ENCODE measurements at regions not wholly inside any gene's neighbourhood (a gene's known extent, or its start where the extent isn't known, plus 50 kb on each side); places are given as distances from the start of the nearest gene placed in this dataset.

DNA sequence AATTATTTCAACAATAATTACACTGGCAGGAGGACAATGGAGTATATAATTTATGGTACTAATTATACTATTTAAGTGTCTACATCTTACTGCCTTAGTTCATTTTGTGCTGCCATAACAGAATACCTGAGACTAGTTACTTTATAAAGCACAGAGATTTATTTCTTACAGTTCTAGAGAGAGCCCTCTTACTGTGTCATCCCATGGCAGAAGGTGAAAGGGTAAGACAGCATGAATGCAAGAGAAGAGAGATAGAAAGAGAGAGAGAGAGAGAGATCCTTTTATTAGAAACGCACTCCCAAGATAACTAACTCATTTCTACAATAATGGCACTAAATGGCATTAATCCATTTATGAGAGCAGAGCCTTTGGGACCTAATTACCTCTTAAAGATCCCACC, 314.7 kb downstream of the EPM2A start:
- TF ChIP-seq, protein P1, sequence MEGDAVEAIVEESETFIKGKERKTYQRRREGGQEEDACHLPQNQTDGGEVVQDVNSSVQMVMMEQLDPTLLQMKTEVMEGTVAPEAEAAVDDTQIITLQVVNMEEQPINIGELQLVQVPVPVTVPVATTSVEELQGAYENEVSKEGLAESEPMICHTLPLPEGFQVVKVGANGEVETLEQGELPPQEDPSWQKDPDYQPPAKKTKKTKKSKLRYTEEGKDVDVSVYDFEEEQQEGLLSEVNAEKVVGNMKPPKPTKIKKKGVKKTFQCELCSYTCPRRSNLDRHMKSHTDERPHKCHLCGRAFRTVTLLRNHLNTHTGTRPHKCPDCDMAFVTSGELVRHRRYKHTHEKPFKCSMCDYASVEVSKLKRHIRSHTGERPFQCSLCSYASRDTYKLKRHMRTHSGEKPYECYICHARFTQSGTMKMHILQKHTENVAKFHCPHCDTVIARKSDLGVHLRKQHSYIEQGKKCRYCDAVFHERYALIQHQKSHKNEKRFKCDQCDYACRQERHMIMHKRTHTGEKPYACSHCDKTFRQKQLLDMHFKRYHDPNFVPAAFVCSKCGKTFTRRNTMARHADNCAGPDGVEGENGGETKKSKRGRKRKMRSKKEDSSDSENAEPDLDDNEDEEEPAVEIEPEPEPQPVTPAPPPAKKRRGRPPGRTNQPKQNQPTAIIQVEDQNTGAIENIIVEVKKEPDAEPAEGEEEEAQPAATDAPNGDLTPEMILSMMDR (IDR thresholded peaks at IDR 0.05; ENCODE audit: extremely low read depth, low read depth, low read length): no peak
- no peak overlapping the region for H3K4me3 ChIP-seq (ENCODE audit: insufficient read depth, low read length)
- H3K9me3 ChIP-seq (ENCODE audit: low read depth, low read length): no peaks in the 10 kb centered on the region
- no peaks in the 10 kb centered on the region for H4K20me1 ChIP-seq (ENCODE audit: insufficient read depth, low read length)
- H3K36me3 ChIP-seq (ENCODE audit: insufficient read depth, low read length): no peaks in the 10 kb centered on the region
- DNase-seq (ENCODE audit: insufficient read length, low spot score, missing footprints): no peak
- no peaks in the 10 kb centered on the region for H3K27me3 ChIP-seq (ENCODE audit: insufficient read depth, low read length)
- no peak overlapping the region for H2AFZ ChIP-seq (ENCODE audit: low read length)
- H3K27ac ChIP-seq (ENCODE audit: low read depth, low read length): no peak overlapping the region
- no peaks in the 10 kb centered on the region for H3K79me2 ChIP-seq (ENCODE audit: insufficient read depth, low read length)
- H3K4me2 ChIP-seq (ENCODE audit: insufficient read depth, low read length): no peak overlapping the region
- H3K4me1 ChIP-seq (ENCODE audit: insufficient read depth, low read length): no peaks in the 10 kb centered on the region

DNA sequence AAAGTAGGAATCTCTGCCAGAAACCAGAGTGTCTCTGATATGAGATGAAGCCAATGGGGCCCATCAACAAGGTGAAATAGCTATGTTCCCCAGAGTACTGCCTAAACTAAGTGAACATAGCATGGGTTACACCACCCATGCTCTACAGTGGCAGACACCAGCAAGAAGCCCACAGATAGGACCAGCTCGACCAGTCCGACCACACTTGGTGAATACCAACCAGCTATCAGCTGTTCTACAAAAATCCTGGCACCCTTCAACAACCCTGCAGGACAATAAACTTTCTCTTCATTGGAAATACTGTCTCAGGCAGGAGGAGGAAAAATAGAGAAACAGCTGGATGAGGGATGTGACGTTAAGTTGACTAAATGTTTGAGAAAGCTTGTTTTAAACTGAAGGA, 311.4 kb downstream of the EPM2A start:
- Histone ChIP-seq H3K4me1 (ENCODE audit: insufficient read depth, low read length) (no peaks in the 10 kb centered on the region), H3K9me3 (ENCODE audit: low read depth, low read length) (no peaks in the 10 kb centered on the region), H3K4me2 (ENCODE audit: insufficient read depth, low read length) (no peak overlapping the region), H3K27me3 (ENCODE audit: insufficient read depth, low read length) (no peaks in the 10 kb centered on the region), H3K36me3 (ENCODE audit: insufficient read depth, low read length) (no peaks in the 10 kb centered on the region), H4K20me1 (ENCODE audit: insufficient read depth, low read length) (no peaks in the 10 kb centered on the region), H3K79me2 (ENCODE audit: insufficient read depth, low read length) (no peaks in the 10 kb centered on the region), H2AFZ (ENCODE audit: low read length) (no peak overlapping the region), H3K4me3 (ENCODE audit: insufficient read depth, low read length) (no peak overlapping the region), H3K27ac (ENCODE audit: low read depth, low read length) (no peak overlapping the region)
- TF ChIP-seq, protein P1 (IDR thresholded peaks at IDR 0.05; ENCODE audit: extremely low read depth, low read depth, low read length): no peak
- DNase-seq (ENCODE audit: insufficient read length, low spot score, missing footprints): no peak

DNA sequence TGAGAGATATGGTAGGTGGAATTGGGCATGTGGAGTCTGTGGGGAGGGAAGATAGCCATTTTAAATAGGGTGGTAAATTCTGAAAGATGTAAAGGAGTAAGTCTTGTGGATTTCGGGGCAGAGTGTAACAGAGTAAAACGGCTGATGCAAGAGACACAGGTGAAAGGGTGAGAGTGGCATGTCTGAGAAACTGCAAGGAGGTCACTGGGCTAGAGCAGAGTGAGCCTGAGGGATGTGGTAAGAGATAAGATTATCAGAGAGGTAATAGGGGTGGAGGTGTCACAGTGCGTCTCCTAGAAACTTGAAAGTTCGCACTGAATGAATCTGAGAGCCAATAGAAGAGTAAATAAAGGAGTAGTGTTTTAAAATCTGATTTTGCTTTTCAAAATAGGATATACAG, 308.1 kb downstream of the EPM2A start:
- H3K9me3 ChIP-seq (ENCODE audit: low read depth, low read length): no peaks in the 10 kb centered on the region
- DNase-seq (ENCODE audit: insufficient read length, low spot score, missing footprints): no peak
- TF ChIP-seq, protein P1 (IDR thresholded peaks at IDR 0.05; ENCODE audit: extremely low read depth, low read depth, low read length): no peak
- H3K36me3 ChIP-seq (ENCODE audit: insufficient read depth, low read length): no peaks in the 10 kb centered on the region
- H3K27me3 ChIP-seq (ENCODE audit: insufficient read depth, low read length): no peaks in the 10 kb centered on the region
- no peaks in the 10 kb centered on the region for H3K79me2 ChIP-seq (ENCODE audit: insufficient read depth, low read length)
- H3K4me1 ChIP-seq (ENCODE audit: insufficient read depth, low read length): no peaks in the 10 kb centered on the region
- no peak overlapping the region for H3K27ac ChIP-seq (ENCODE audit: low read depth, low read length)
- H3K4me2 ChIP-seq (ENCODE audit: insufficient read depth, low read length): no peak overlapping the region
- no peak overlapping the region for H2AFZ ChIP-seq (ENCODE audit: low read length)
- no peak overlapping the region for H3K4me3 ChIP-seq (ENCODE audit: insufficient read depth, low read length)
- H4K20me1 ChIP-seq (ENCODE audit: insufficient read depth, low read length): no peaks in the 10 kb centered on the region

DNA sequence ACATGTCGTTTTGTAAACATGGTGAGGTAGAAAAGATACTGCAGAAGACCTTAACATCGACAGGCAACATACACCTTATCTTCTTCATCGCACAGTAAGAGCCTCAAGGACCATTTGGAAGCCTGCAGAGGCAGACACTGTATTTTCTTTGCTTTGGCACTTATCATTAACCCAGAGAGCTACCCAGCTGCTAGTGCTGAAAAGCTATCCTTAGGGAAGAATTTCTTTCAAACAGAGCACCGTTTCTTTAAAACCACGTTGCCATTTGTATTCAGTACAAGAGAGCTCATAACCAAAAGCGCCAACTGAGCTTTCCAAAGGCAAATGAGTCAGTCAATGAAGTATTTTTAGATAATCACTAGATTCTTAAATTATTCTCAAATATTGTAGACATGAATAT, 306.6 kb downstream of the EPM2A start:
- Histone ChIP-seq H3K4me3 (ENCODE audit: insufficient read depth, low read length) (no peak overlapping the region), H3K27ac (ENCODE audit: low read depth, low read length) (no peak overlapping the region), H3K9me3 (ENCODE audit: low read depth, low read length) (no peaks in the 10 kb centered on the region), H3K27me3 (ENCODE audit: insufficient read depth, low read length) (no peaks in the 10 kb centered on the region), H2AFZ (ENCODE audit: low read length) (no peak overlapping the region), H3K4me2 (ENCODE audit: insufficient read depth, low read length) (no peak overlapping the region), H3K36me3 (ENCODE audit: insufficient read depth, low read length) (no peaks in the 10 kb centered on the region), H4K20me1 (ENCODE audit: insufficient read depth, low read length) (no peaks in the 10 kb centered on the region), H3K4me1 (ENCODE audit: insufficient read depth, low read length) (no peaks in the 10 kb centered on the region), H3K79me2 (ENCODE audit: insufficient read depth, low read length) (no peaks in the 10 kb centered on the region)
- DNase-seq (ENCODE audit: insufficient read length, low spot score, missing footprints): peak; percentile 38
- TF ChIP-seq, protein P1 (IDR thresholded peaks at IDR 0.05; ENCODE audit: extremely low read depth, low read depth, low read length): no peak

Data from osteoblast (primary cell).